ENCODE measurements at regions not wholly inside any gene's neighbourhood (a gene's known extent, or its start where the extent isn't known, plus 50 kb on each side); places are given as distances from the start of the nearest gene placed in this dataset.

GRCh38 chr10:89937494-89937893, 236.1 kb downstream of the KIF20B start:
- no peak for DNase-seq (ENCODE audit: low spot score)
- in situ Hi-C loops (cut with HindIII; ENCODE audit: low sequenced_read_pairs): no loop called here

- in situ Hi-C loops (cut with HindIII; ENCODE audit: low sequenced_read_pairs): no loop called here
- no peak for DNase-seq (ENCODE audit: low spot score)
These were observed 238.7 kb downstream of the KIF20B start for GRCh38 chr10:89940076-89940475.

- DNase-seq (ENCODE audit: low spot score): no peak
- in situ Hi-C loops (cut with HindIII; ENCODE audit: low sequenced_read_pairs): no loop called here
These were observed 240.8 kb downstream of the KIF20B start for GRCh38 chr10:89942217-89942616.

GRCh38 chr10:89944138-89944537, 242.7 kb downstream of the KIF20B start:
- in situ Hi-C loops (cut with HindIII; ENCODE audit: low sequenced_read_pairs): no loop called here
- DNase-seq (ENCODE audit: low spot score): no peak

GRCh38 chr10:89946106-89946505, 244.7 kb downstream of the KIF20B start:
- in situ Hi-C loops (cut with HindIII; ENCODE audit: low sequenced_read_pairs): no loop called here
- DNase-seq (ENCODE audit: low spot score): no peak

GRCh38 chr10:89949496-89949895, 248.1 kb downstream of the KIF20B start:
- DNase-seq (ENCODE audit: low spot score): no peak
- in situ Hi-C loops (cut with HindIII; ENCODE audit: low sequenced_read_pairs): no loop called here

GRCh38 chr10:89952325-89952724, 250.9 kb downstream of the KIF20B start:
- in situ Hi-C loops (cut with HindIII; ENCODE audit: low sequenced_read_pairs): no loop called here
- DNase-seq (ENCODE audit: low spot score): no peak

- in situ Hi-C loops (cut with HindIII; ENCODE audit: low sequenced_read_pairs): no loop called here
- no peak for DNase-seq (ENCODE audit: low spot score)
These were observed 251.4 kb downstream of the KIF20B start for GRCh38 chr10:89952751-89953150.

GRCh38 chr10:89954061-89954460, 252.7 kb downstream of the KIF20B start:
- no peak for DNase-seq (ENCODE audit: low spot score)
- in situ Hi-C loops (cut with HindIII; ENCODE audit: low sequenced_read_pairs): no loop called here

GRCh38 chr10:89954787-89955566, 253.6 kb downstream of the KIF20B start:
- in situ Hi-C loops (cut with HindIII; ENCODE audit: low sequenced_read_pairs): no loop called here
- no peak for DNase-seq (ENCODE audit: low spot score)

GRCh38 chr10:89959433-89960110, 258.2 kb downstream of the KIF20B start:
- no peak for DNase-seq (ENCODE audit: low spot score)
- in situ Hi-C loops (cut with HindIII; ENCODE audit: low sequenced_read_pairs): no loop called here

- in situ Hi-C loops (cut with HindIII; ENCODE audit: low sequenced_read_pairs): no loop called here
- DNase-seq (ENCODE audit: low spot score): no peak
These were observed 262.2 kb downstream of the KIF20B start for GRCh38 chr10:89963451-89964102.

- in situ Hi-C loops (cut with HindIII; ENCODE audit: low sequenced_read_pairs): no loop called here
These were observed 264.8 kb downstream of the KIF20B start for GRCh38 chr10:89966211-89966610.

GRCh38 chr10:89973326-89973725, 271.9 kb downstream of the KIF20B start:
- in situ Hi-C loops (cut with HindIII; ENCODE audit: low sequenced_read_pairs): no loop called here
- DNase-seq (ENCODE audit: low spot score): no peak

More at GRCh38 chr10:89966211-89966610, 264.8 kb downstream of the KIF20B start:
- DNase-seq (ENCODE audit: low spot score): no peak

- in situ Hi-C loops (cut with HindIII; ENCODE audit: low sequenced_read_pairs): no loop called here
- no peak for DNase-seq (ENCODE audit: low spot score)
These were observed 273.7 kb downstream of the KIF20B start for GRCh38 chr10:89975071-89975470.

- no peak for DNase-seq (ENCODE audit: low spot score)
- in situ Hi-C loops (cut with HindIII; ENCODE audit: low sequenced_read_pairs): no loop called here
These were observed 274.4 kb downstream of the KIF20B start for GRCh38 chr10:89975771-89976170.

GRCh38 chr10:89978081-89978480, 276.7 kb downstream of the KIF20B start:
- no peak for DNase-seq (ENCODE audit: low spot score)
- in situ Hi-C loops (cut with HindIII; ENCODE audit: low sequenced_read_pairs): no loop called here

GRCh38 chr10:89979726-89980125, 278.3 kb downstream of the KIF20B start:
- in situ Hi-C loops (cut with HindIII; ENCODE audit: low sequenced_read_pairs): no loop called here
- no peak for DNase-seq (ENCODE audit: low spot score)

GRCh38 chr10:89980166-89980565, 278.8 kb downstream of the KIF20B start:
- in situ Hi-C loops (cut with HindIII; ENCODE audit: low sequenced_read_pairs): no loop called here
- no peak for DNase-seq (ENCODE audit: low spot score)

GRCh38 chr10:89981891-89982290, 280.5 kb downstream of the KIF20B start:
- in situ Hi-C loops (cut with HindIII; ENCODE audit: low sequenced_read_pairs): no loop called here
- DNase-seq (ENCODE audit: low spot score): no peak
